ENCODE measurements at regions not wholly inside any gene's neighbourhood (a gene's known extent, or its start where the extent isn't known, plus 50 kb on each side); places are given as distances from the start of the nearest gene placed in this dataset.

DNA sequence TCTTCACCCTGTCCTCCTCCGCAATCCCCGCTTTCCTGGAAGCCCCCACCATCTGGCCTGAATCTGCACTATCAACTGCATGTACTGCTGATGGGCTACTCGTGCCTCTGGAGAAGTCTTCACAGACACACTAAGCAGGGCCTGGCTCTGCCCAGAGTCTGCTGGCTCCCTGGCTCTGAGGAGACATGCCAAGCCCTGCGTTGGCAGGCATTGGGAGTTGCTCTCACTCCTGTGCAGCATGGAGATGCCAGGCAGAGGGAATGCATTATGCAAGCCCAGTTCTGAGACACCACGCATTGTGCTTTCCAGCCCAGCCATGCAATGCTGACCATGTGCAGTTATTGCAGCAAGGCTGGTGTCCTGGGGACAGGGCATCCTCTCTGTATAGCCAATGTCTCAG lies 314.6 kb downstream of the CXCL12 start:
- peaks cover 4% of the 10 kb centered on the region for H3K9me3 ChIP-seq (replicated peaks; ENCODE audit: low read length)
- no peak overlapping the region for H3K9ac ChIP-seq (ENCODE audit: low read depth, low read length)
- no peaks in the 10 kb centered on the region for H3K4me1 ChIP-seq (ENCODE audit: control insufficient read depth, insufficient read depth, low read length)
- no peak overlapping the region for H3K4me3 ChIP-seq (ENCODE audit: low read length)
- no peaks in the 10 kb centered on the region for H3K36me3 ChIP-seq (ENCODE audit: insufficient read depth, low read length)
- peaks cover 14% of the 10 kb centered on the region for H3K27me3 ChIP-seq (ENCODE audit: control insufficient read depth, insufficient read depth, low read length)
- H3K4me2 ChIP-seq (ENCODE audit: low read length), result no peak overlapping the region

DNA sequence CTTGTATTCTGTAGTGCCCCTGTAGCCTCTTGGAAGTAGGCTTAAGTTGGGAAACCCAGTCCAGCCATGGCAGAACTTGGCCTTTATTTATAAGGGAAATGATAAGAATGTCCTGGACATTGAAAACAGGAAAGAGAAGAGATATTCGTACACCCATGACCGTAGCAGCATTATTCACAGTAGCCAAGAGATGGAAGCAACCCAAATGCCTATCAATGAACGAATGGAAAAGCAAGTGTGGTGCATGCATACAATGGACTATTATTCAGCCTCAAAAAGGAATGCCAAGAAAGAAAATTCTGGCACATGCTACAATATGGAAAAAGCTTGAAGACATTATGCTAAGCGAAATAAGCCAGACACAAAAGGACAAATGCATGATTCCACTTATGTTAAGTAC lies 315.3 kb downstream of the CXCL12 start:
- Histone ChIP-seq H3K36me3 (ENCODE audit: insufficient read depth, low read length) (no peaks in the 10 kb centered on the region), H3K9ac (ENCODE audit: low read depth, low read length) (no peak overlapping the region), H3K9me3 (replicated peaks; ENCODE audit: low read length) (peaks cover 3% of the 10 kb centered on the region), H3K4me1 (ENCODE audit: control insufficient read depth, insufficient read depth, low read length) (no peaks in the 10 kb centered on the region), H3K27me3 (ENCODE audit: control insufficient read depth, insufficient read depth, low read length) (peaks cover 14% of the 10 kb centered on the region), H3K4me2 (ENCODE audit: low read length) (no peak overlapping the region), H3K4me3 (ENCODE audit: low read length) (no peak overlapping the region)

- H3K4me2 ChIP-seq (ENCODE audit: low read length), result no peak overlapping the region
- H3K36me3 ChIP-seq (ENCODE audit: insufficient read depth, low read length), result no peaks in the 10 kb centered on the region
- H3K4me1 ChIP-seq (ENCODE audit: control insufficient read depth, insufficient read depth, low read length), result no peaks in the 10 kb centered on the region
- peaks cover 14% of the 10 kb centered on the region for H3K27me3 ChIP-seq (ENCODE audit: control insufficient read depth, insufficient read depth, low read length)
- H3K9me3 ChIP-seq (replicated peaks; ENCODE audit: low read length), result no peaks in the 10 kb centered on the region
- no peak overlapping the region for H3K4me3 ChIP-seq (ENCODE audit: low read length)
- H3K9ac ChIP-seq (ENCODE audit: low read depth, low read length), result no peak overlapping the region
Observed at GRCh38 chr10:44068716-44069482, 316.0 kb downstream of the CXCL12 start.

DNA sequence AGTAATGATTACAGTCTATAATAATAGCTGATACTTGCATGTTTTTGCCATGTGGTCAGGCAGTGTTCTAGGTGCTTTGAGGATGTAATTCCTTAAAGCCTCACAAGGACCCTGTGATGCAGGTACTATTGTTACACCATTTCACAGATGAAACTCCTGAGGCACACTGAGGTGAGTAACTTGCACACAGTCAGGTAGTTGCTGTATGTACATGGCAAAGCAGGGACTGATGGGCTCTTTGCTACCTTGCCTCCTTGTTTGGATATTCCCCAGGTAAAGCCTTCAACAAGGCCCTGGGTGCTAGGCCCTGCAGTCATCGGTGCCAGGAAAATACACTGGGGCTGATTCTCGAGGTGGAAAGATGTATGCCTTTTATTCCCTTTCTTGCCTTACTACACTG lies 317.5 kb downstream of the CXCL12 start:
- no peak overlapping the region for H3K4me3 ChIP-seq (ENCODE audit: low read length)
- no peak overlapping the region for H3K9ac ChIP-seq (ENCODE audit: low read depth, low read length)
- H3K4me1 ChIP-seq (ENCODE audit: control insufficient read depth, insufficient read depth, low read length), result no peaks in the 10 kb centered on the region
- peaks cover 24% of the 10 kb centered on the region for H3K27me3 ChIP-seq (ENCODE audit: control insufficient read depth, insufficient read depth, low read length)
- H3K36me3 ChIP-seq (ENCODE audit: insufficient read depth, low read length), result no peaks in the 10 kb centered on the region
- H3K9me3 ChIP-seq (replicated peaks; ENCODE audit: low read length), result no peaks in the 10 kb centered on the region
- H3K4me2 ChIP-seq (ENCODE audit: low read length), result no peak overlapping the region

DNA sequence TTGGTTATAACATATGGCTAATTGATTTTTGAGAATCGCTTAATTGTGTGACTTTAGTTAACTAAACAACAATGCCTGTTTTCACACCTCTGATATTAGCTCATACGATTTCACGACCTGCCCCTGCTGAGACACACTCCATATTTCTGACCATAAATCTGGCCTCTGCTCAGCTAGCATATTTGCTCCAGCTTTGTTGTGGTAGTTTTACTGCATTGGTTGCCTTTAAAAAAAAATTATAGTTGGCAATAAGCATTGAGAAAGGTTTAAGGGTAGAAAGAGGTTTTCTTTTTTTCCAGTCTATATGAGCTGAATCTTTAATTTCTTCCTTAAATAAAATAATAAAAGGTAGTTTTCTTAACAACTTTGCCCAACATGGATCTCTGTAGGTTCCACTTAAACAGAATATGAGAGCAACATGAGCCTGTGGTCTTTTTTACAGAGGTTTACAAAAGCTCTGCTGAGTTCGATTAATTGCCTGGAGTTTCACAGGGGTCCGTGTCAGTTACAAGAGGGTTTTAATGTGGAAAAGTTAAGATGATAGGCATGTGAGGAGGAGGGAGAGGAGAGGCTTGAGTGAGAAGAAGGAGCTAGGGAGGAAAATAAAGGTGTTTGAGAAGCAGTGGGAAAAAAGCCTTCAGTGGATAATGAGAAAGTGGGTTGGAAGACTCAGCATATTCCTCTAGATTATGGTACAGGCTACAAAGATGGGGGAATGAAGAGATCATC lies 318.2 kb downstream of the CXCL12 start:
- Histone ChIP-seq H3K9ac (ENCODE audit: low read depth, low read length) (no peak overlapping the region), H3K27me3 (ENCODE audit: control insufficient read depth, insufficient read depth, low read length) (peaks cover 28% of the 10 kb centered on the region)

GRCh38 chr10:44065788-44066526 lies 318.9 kb downstream of the CXCL12 start:
- Histone ChIP-seq H3K4me2 (ENCODE audit: low read length) (no peak overlapping the region), H3K9ac (ENCODE audit: low read depth, low read length) (no peak overlapping the region), H3K27me3 (ENCODE audit: control insufficient read depth, insufficient read depth, low read length) (peaks cover 30% of the 10 kb centered on the region), H3K9me3 (replicated peaks; ENCODE audit: low read length) (no peaks in the 10 kb centered on the region), H3K36me3 (ENCODE audit: insufficient read depth, low read length) (no peaks in the 10 kb centered on the region), H3K4me1 (ENCODE audit: control insufficient read depth, insufficient read depth, low read length) (no peaks in the 10 kb centered on the region), H3K4me3 (ENCODE audit: low read length) (no peak overlapping the region)

More for the DNA sequence above, 318.2 kb downstream of the CXCL12 start:
- no peaks in the 10 kb centered on the region for H3K9me3 ChIP-seq (replicated peaks; ENCODE audit: low read length)
- H3K4me1 ChIP-seq (ENCODE audit: control insufficient read depth, insufficient read depth, low read length), result no peaks in the 10 kb centered on the region
- no peak overlapping the region for H3K4me2 ChIP-seq (ENCODE audit: low read length)
- no peak overlapping the region for H3K4me3 ChIP-seq (ENCODE audit: low read length)
- H3K36me3 ChIP-seq (ENCODE audit: insufficient read depth, low read length), result no peaks in the 10 kb centered on the region

GRCh38 chr10:44064987-44065787 lies 319.7 kb downstream of the CXCL12 start:
- no peak overlapping the region for H3K4me3 ChIP-seq (ENCODE audit: low read length)
- no peak overlapping the region for H3K4me2 ChIP-seq (ENCODE audit: low read length)
- H3K27me3 ChIP-seq (ENCODE audit: control insufficient read depth, insufficient read depth, low read length), result peaks cover 35% of the 10 kb centered on the region
- no peaks in the 10 kb centered on the region for H3K36me3 ChIP-seq (ENCODE audit: insufficient read depth, low read length)
- no peaks in the 10 kb centered on the region for H3K4me1 ChIP-seq (ENCODE audit: control insufficient read depth, insufficient read depth, low read length)
- no peak overlapping the region for H3K9ac ChIP-seq (ENCODE audit: low read depth, low read length)
- H3K9me3 ChIP-seq (replicated peaks; ENCODE audit: low read length), result no peaks in the 10 kb centered on the region

- H3K27me3 ChIP-seq (ENCODE audit: control insufficient read depth, insufficient read depth, low read length), result peaks cover 29% of the 10 kb centered on the region
- no peaks in the 10 kb centered on the region for H3K9me3 ChIP-seq (replicated peaks; ENCODE audit: low read length)
- no peak overlapping the region for H3K4me3 ChIP-seq (ENCODE audit: low read length)
- no peaks in the 10 kb centered on the region for H3K4me1 ChIP-seq (ENCODE audit: control insufficient read depth, insufficient read depth, low read length)
- H3K9ac ChIP-seq (ENCODE audit: low read depth, low read length), result no peak overlapping the region
- H3K4me2 ChIP-seq (ENCODE audit: low read length), result no peak overlapping the region
- no peaks in the 10 kb centered on the region for H3K36me3 ChIP-seq (ENCODE audit: insufficient read depth, low read length)
Observed at GRCh38 chr10:44064317-44064716, 320.6 kb downstream of the CXCL12 start.

- Histone ChIP-seq H3K36me3 (ENCODE audit: insufficient read depth, low read length) (no peaks in the 10 kb centered on the region), H3K9ac (ENCODE audit: low read depth, low read length) (no peak overlapping the region), H3K4me3 (ENCODE audit: low read length) (no peak overlapping the region), H3K27me3 (ENCODE audit: control insufficient read depth, insufficient read depth, low read length) (peaks cover 31% of the 10 kb centered on the region), H3K4me2 (ENCODE audit: low read length) (no peak overlapping the region), H3K9me3 (replicated peaks; ENCODE audit: low read length) (no peaks in the 10 kb centered on the region), H3K4me1 (ENCODE audit: control insufficient read depth, insufficient read depth, low read length) (no peaks in the 10 kb centered on the region)
Observed at GRCh38 chr10:44063686-44064085, 321.2 kb downstream of the CXCL12 start.

DNA sequence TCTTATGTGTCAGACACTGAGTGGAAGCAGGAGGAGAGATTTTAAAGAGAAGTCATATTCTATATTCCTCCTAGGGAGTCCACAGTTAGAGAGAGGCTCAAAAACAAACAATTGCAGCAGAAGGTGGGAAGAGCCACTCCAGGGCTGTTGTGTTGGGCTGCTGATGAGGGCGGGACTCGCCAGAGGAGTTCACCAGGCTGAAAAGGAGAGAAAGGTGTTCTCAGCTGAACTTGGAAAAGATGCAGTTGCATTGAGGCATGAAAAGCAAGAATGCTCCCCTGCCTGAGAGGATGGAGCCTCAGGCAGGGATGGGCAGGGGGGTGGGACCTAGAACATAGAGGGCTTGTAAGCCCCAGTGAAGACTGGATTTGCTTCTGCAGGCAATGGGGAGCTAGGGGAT lies 324.2 kb downstream of the CXCL12 start:
- Histone ChIP-seq H3K4me2 (ENCODE audit: low read length) (no peak overlapping the region), H3K27me3 (ENCODE audit: control insufficient read depth, insufficient read depth, low read length) (peaks cover 56% of the 10 kb centered on the region), H3K4me3 (ENCODE audit: low read length) (no peak overlapping the region), H3K36me3 (ENCODE audit: insufficient read depth, low read length) (no peaks in the 10 kb centered on the region), H3K9me3 (replicated peaks; ENCODE audit: low read length) (no peaks in the 10 kb centered on the region), H3K4me1 (ENCODE audit: control insufficient read depth, insufficient read depth, low read length) (no peaks in the 10 kb centered on the region), H3K9ac (ENCODE audit: low read depth, low read length) (no peak overlapping the region)

DNA sequence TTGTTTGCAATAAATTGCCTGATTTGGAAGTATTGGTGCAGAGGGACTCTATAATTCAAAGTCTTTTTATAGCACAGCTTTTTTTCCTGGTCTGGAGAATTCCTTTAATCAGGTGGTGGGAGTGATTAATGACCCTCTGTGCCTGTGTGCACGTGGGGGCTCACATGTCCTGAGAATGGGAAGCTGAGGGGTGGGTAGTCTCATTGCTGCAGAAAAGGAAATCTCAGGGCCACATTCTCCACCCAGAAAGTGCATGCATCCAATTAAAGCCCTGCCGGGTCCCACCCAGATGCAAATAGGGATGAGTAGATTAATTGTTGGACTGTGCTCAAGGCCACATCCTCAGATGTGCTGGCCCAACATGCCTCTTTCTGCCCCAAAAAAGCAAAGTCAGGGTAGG lies 324.7 kb downstream of the CXCL12 start:
- Histone ChIP-seq H3K36me3 (ENCODE audit: insufficient read depth, low read length) (no peaks in the 10 kb centered on the region), H3K4me3 (ENCODE audit: low read length) (no peak overlapping the region), H3K4me2 (ENCODE audit: low read length) (no peak overlapping the region)

More for the DNA sequence above, 324.7 kb downstream of the CXCL12 start:
- no peaks in the 10 kb centered on the region for H3K9me3 ChIP-seq (replicated peaks; ENCODE audit: low read length)
- H3K4me1 ChIP-seq (ENCODE audit: control insufficient read depth, insufficient read depth, low read length), result no peaks in the 10 kb centered on the region
- H3K9ac ChIP-seq (ENCODE audit: low read depth, low read length), result no peak overlapping the region
- peaks cover 58% of the 10 kb centered on the region for H3K27me3 ChIP-seq (ENCODE audit: control insufficient read depth, insufficient read depth, low read length)

Measured in skeletal muscle satellite cell (primary cell).